COLO668 (cell line): ENCODE measurements at regions not wholly inside any gene's neighbourhood (a gene's known extent, or its start where the extent isn't known, plus 50 kb on each side); places are given as distances from the start of the nearest gene placed in this dataset.
"Not testable (repeated sequence)": the region's sequence is repeated elsewhere in the genome, so short reads cannot be mapped to it uniquely, and the experiment has no call there.

ENCODE experiments used
- DNase-seq: peaks from one replicate; lab custom pipeline; 2025; ENCODE audit not compliant: unreplicated experiment; lab: John Stamatoyannopoulos, UW

DNA sequence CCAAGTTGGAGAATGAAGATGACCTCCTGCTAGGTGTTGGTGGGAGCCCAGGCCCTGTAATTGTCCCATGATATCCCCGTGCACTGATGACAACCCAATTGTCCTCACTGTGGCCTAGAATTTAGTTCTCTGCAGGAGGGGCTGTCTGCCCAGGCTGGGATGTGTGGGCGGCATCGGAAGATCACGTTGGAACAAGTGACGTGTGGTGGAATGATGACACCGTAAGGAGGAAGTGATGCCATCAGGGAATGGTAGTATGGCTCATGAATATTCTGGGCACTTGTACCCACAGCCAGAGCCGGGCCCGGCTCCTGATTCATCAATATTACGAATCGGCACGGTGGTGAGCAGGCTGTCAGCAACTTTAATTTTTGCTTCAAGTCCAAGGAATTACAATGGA is 111.6 kb downstream of the MIAT start:
- DNase-seq, result no peak

DNA sequence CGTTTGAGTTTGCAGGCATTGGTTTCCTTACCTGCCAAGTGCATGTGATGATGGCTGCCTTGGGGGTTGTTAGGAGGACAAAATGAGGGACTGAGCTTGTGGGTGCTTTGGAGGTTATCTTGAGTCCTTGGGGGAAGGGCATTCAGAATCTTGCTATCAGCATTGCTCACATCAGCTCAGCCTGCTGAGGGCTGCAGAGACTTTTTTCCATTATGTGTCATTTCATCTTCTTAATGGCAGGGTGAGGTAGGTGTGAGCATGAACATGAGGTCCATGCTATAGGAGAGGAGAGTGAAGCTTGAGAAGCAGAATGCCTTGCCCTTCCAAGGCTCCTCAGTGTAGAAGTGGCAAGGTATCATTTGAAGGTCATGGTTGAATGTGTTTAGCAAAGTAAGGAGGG is 112.3 kb downstream of the MIAT start:
- no peak for DNase-seq

DNA sequence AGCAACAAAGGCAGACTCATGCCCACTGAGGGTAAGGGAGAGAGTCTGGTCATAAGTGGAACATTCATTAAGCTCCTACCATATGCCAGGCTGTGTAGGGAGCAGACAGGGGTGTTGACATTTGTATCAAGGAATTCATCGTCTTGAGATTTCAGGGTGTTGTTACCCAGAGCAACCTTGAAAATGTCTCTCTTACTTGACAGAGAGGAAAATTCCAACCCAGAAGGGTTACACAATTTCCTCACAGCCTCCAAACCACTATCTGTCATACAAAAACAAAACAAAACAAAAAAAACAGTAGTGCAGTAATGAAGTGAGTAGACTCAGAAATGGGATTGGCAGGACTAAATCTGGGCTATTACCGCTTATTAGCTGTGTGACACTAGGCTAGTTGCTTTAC is 113.2 kb downstream of the MIAT start:
- DNase-seq, result no peak

DNA sequence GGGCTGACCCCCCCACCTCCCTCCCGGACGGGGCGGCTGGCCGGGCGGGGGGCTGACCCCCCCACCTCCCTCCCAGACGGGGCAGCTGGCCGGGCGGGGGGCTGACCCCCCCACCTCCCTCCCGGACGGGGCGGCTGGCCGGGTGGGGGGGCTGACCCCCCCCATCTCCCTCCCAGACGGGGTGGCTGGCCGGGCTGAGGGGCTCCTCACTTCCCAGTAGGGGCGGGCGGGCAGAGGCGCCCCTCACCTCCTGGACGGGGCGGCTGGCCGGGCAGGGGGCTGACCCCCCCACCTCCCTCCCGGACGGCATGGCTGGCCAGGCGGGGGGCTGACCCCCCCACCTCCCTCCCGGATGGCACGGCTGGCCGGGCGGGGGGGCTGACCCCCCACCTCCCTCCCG is 115.7 kb downstream of the MIAT start:
- DNase-seq, result not testable (repeated sequence)

DNA sequence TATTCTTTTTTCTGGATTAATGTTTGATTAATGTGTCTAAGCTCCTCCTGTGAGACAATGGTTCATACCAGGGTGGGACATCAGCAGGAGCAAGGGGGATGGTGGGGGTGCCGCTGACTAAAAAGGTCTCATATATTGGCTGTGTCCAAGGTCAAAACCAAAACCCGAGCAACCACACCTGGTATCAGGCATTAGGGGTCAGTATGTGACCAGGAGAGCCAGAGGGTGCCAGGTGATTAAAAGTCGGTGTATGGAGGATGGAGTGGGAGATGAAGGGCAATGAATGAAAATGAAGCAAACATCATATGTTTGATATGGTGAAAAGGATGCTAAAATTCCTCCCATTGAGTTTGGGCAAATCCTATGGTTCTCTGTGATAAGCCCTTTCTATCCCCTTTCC is 118.0 kb downstream of the MIAT start:
- DNase-seq, result no peak

DNA sequence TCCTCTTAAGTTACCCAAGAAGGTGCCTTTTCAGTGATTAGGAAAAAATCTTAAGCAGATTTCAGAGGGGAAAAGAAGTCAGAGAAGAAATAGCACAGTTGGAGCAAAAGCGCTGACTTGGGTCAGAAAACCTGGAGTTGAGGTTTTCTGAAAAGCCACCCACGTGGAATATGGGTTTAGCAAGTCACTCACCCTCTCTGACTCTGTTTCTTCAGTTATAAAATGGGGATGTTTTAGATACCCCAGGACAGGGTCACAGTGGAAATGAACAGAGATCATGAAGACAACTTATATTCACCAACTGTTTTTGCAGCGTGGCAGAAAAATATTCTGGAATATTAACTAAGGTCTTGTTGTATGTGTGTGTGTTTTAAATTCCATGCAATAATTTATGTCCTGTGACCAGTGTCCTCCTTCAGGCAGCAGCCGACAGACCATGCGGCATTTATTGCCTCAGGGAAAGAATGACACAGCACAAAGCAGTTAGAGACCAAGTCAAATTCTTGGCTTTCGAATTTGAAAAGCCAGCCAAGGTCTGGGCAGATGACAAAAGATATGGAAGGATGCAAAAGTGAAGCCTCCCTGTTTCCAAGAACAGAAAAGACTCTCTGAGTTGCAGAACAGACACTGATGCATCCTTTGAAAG is 119.9 kb downstream of the MIAT start:
- no peak for DNase-seq

DNA sequence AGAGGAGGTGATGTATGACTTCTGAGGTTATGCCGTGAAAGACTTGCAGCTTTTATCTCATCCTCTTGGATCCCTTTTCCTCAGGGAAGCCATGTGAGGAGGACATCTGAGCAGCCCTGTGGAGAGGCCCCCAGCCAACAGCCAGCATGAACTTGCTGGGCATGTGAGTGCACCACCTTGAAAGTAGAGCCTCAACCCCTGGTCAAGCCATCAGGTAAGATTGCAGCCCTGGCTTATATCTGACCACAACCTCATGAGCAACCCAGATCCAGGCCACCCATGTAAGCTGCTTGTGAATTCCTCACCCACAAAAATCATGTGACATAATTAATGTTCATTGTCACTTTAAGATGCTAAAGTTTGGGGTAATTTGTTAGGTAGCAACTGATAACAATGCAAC is 121.0 kb downstream of the MIAT start:
- DNase-seq, result no peak

DNA sequence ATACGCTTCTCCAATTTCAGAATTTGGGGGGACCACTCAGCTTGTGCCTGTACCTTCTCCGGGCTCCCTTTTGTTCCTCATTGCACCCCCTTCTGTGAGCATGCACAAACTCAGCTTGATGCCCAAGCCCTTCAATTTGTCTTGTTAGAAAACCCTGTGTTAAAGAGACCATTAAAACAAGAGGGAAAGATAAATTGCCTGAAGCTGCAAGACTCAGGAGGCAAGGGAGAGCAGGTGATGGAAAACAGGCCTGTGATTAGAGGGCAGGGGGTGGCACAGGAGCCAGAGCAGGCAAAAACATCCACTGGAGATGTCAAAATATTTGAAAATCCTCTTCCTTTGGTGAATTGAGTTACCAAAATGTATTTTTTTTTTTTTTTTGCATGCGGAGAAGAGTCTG is 121.7 kb downstream of the MIAT start:
- DNase-seq, result no peak

DNA sequence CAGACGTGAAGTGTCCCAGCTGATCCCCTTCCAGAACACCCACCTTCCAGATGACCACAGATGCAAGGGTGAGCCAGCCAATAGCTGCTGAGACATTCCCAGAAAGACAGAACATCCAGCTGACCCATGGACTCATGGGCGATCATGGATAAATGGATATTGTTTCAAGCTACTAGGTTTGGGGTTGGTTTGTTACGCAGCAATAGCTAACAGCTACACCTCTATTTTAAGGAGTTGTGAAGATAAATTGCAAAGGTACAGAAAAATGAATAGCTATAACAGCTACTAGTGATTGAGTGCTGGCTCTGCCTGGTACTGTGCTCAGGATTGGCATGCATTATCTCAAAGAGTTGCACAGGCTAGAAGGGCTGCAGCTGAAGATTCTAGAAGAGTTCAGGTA is 122.5 kb downstream of the MIAT start:
- no peak for DNase-seq

DNA sequence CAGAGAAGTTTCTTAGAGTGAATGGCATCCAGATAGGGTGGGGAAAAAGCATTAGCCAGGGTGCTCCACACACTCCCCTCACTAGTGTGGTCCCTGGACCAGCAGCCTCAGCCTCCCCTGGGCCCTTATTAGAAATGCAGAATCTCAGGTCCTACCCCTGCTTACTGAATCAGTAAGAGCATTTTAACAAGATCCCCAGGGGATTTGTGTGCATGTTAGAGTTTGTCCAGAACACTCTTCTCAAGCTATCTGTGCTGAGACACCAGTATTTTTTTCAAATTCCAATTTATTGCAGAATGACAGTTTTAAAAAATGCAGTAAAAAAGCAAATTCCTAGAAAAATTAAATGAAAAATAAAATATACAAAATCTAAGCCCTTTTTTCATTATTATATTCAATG is 123.1 kb downstream of the MIAT start:
- DNase-seq, result no peak

DNA sequence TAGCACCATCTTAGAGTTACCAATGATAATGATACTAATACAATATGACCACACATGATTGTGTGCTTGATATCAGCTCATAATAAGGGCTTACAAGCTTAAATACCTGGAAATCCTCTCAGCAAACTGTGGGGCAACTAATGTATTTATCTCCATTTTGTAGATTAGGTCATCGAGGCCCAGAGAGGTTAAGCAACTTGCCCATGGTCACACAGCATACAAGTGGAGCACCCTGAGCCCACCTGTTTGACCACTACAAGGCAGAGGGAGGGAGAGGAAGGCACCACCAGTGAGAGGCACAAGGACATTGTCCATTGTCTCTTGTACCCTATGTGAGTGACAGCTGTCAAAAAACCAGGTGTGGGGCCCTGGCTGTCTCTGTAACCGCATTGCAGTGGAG is 123.7 kb downstream of the MIAT start:
- DNase-seq, result no peak

DNA sequence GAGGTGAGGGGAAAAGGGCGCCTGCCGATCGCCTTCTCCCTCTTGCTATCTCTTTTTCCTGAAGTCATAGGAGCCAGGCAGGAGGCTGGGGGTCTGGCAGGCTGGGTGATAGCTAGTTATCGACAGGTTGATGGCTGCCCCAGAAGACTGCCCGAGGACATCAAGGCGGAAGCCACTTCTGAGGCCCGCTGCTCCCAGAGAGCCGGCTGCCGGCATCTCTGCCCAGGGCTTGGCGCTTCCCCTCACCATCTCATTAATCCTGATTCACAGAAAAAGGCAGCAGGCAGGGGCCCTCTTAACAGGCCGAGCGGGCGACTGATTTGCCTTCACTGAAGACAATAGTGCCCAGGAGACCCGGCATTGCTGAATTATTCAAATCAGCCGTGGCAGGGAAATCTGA is 124.2 kb downstream of the MIAT start:
- DNase-seq, result no peak

DNA sequence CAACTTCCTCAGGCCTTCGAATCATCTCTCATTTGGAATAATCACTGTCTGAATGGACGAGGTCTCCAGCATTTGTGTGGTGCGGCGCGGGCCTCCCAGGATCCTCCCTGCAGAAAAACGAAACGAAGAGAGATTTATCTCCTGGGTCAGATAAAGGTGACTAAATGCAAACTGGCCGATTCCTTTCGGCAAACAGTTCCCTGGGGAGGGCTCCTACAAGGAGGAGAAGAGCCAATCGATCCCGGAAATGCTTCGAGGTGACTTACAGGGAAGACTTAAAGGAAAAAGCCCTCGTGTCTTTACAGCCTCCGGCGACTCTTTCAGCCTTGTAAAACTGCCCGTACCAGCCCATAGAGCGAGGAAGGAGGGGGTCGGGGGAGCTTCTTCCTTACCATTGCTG is 126.5 kb downstream of the MIAT start:
- no peak for DNase-seq

DNA sequence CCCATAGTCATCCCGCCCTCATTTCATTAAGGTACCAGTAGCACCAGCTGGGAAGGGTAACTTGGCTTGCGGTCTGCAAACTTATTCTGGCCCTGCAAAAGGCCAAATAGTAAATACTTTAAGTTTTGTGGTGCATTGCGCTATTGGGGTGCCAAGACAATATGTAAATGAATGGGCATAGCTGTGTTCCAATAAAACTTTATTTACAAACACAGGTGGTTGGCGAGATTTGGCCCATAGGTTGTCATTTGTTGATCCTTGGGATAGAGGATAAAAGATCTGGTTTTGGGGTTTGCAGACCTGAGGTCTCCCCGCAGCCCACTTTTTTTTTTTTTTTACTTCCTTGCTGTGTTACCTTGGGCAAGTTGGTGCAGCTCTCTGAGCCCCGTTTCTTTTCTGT is 127.4 kb downstream of the MIAT start:
- no peak for DNase-seq

DNA sequence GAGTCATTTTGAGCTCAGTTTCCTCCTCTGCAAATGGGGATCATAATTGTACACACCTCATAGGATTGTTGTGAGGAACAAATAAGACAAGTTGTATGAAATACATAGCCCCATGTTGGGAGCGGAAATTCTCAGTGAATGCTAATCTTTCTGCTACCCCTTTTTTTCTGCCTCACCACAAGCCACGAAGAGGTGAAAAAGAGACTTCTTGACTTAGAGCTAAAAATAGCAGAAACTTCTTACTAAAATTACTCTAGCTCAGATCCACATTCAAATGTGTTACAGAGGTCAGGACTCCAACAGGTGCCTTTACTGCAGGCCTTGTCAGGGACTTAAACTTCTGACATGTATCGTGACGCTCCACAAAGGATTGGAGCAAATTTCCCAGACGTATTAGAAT is 128.5 kb downstream of the MIAT start:
- no peak for DNase-seq

DNA sequence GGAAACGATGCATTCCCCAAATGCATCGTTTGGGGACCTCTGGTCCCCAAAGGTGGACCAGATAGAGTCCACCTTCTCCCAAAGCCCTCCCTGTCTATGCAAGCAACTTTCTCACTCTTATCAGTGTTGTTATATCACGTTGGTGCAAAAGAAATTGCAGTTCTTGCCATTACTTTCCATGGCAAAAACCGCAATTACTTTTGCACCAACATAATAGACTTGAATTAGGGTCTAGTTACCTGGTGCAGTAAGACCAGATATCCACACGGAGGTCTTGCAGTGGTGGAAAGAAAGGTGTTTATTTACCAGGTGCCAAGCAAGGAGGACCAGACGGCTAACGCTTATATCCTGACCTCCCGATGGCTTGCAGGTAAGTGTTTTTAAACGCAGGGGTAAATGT is 129.0 kb downstream of the MIAT start:
- no peak for DNase-seq

DNA sequence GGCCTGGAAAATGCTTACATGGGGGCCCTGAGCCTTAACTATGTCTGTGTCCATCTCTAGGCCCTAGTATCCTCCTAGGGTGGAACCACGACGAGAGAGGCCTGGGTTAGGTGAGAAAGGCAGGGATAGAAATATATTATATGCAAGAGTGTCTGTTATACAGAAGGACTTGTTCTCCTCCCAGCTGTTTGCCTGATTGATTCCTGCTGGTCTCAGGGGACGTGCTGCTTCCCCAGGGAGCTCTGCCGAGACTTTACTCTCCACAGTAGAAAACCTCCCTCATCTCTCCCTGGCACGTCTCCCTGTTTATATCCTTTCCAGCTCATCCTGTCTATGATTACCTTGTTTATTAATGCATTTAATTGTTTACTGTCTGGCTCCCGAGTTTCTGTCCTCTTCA is 132.6 kb downstream of the MIAT start:
- DNase-seq, result no peak

DNA sequence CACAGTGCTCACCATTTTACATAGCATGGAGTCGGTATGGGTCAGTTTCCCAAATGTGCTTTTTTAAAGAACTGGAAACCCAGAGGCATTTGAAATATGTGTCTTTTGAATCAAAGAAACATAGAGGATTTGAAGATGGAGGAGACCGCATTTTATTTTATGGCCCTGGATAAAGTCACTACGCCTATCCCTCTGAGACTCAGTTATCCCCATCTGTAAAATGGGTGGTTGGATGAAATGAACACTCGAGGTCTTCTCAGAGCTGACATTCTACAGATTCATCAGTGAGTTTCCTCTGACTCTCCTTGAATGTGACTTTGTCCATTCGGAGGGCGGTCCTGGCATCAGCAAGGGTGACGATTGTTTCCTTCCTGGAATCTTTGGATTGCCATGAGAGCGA is 135.1 kb downstream of the MIAT start:
- DNase-seq, result no peak

DNA sequence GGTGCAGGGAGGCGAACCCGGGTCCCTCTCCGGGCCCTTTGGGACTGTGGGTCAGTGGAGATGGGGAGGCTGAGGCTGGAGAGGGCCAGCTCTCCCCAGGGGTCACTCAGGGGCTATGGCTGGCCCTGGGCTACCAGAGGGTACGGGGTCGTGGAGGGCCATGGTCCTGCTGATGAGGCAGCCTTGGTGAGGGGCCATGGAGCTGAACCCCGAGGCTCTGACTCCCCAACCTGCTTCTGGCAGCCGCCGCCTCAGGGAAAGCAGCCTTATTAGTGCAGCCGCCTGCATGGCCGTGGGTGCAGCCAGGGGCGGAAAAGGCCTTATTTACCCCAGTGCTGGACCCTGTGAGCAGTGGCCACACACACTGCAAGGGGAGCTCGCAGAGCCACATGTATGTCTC is 139.4 kb downstream of the MIAT start:
- DNase-seq, result no peak

DNA sequence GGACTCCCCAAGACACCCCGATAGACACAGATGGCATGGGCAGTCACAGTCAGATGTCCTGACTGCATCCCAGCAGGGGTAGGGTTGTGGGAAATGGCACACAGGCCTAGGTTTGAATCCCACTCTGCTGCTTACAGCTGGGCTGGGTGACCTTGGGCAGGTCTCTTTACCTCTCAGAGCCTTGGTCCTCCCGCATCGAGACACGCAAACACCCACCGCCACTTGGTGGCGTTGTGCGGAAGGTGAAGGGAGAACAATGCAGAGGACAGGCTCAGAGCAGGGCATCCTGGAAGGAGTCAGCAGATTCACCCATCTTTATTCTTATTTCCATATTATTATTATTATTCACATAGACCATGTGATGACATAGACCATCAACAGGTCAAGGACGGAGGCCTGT is 140.5 kb downstream of the MIAT start:
- peak; percentile 29 for DNase-seq

DNA sequence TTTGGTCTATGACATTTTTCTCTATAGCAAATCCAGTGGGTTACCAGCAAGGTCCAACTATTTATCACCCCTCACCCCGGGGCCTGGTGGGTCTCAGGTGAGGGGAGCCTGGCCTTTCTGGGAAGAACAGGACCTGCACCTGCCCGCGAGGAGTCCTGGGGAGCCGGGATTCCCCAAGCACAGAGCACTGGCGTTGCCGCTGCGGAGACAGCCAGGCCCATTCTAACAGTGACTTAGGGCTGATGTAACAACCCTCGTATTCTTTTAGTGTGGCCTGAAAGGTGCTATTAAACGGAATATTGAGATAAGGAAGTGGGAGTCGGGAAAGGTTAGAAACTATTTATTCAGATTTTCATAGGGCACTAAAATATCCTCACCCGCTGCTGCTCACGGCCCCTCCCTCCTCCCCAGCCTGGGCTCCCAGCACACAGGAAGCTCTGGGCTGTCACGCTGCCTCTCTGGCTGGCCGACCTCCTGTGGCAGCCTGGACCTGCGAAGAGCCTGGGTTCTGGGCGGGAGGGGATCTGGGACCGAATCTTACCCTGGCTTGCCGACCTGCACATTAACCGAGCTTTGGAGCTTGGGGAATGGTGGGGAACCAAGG is 141.2 kb downstream of the MIAT start:
- no peak for DNase-seq

DNA sequence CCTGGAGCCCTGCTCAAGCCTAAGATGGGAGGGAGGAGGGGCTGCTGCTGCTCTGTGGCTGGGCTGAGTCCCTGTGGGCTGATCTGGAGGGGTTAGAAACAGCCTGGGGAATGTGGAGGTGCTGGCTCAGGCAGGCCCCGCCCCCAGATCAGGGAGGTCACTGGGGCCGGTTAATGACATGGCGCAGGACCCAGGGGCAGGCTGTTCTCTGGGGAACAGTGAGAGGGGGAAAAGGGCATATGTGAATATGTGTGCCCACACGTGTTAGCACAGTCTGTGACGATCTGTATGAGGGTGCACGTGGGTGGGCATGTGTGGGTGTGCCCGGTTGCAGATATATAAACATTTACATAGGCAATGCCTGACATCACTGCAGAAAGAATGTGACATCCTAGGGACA is 143.5 kb downstream of the MIAT start:
- no peak for DNase-seq

DNA sequence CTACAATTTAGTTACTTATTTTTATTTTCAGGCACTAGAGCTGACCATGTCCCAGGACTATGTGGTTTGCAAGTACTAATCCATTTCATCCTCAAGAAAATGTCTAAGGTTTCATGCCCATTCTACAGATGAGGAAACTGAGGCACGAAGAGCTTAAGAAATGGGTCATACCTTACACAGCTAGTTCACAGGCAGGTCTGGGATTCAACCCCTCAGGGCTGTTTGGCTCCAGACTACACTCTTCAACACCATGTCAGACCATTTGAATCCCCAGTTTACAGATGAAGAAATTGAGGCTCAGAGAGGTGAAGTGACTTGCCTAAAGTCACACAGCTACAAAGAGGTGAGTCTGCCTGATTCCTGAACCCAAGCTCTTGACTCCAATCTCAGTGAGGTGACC is 144.1 kb downstream of the MIAT start:
- DNase-seq, result no peak
